ENCODE measurements at regions not wholly inside any gene's neighbourhood (a gene's known extent, or its start where the extent isn't known, plus 50 kb on each side); places are given as distances from the start of the nearest gene placed in this dataset.

- no peak for TF ChIP-seq CTCF (IDR thresholded peaks at IDR 0.05; ENCODE audit: low read depth, low read length)
- H3K4me3 ChIP-seq (replicated peaks in 1 of 2; ENCODE audit: low read depth in 2 of 2, low read length in 2 of 2): no peak overlapping the region
- DNase-seq (ENCODE audit: low read depth in 2 of 2): no peak
Observed at GRCh38 chr10:25114036-25114411, 60.8 kb upstream of the GPR158 start.

- TF ChIP-seq CTCF (IDR thresholded peaks at IDR 0.05; ENCODE audit: low read depth, low read length): no peak
Observed at GRCh38 chr10:25117757-25118156, 57.0 kb upstream of the GPR158 start.

GRCh38 chr10:25120188-25120587 is 54.6 kb upstream of the GPR158 start:
- TF ChIP-seq CTCF (IDR thresholded peaks at IDR 0.05; ENCODE audit: low read depth, low read length): no peak
- DNase-seq (ENCODE audit: low read depth in 2 of 2): no peak
- H3K4me3 ChIP-seq (replicated peaks in 1 of 2; ENCODE audit: low read depth in 2 of 2, low read length in 2 of 2): no peak overlapping the region

More at GRCh38 chr10:25117757-25118156, 57.0 kb upstream of the GPR158 start:
- peak in 1 of 2 donors; percentile 5 for DNase-seq (ENCODE audit: low read depth in 2 of 2)
- H3K4me3 ChIP-seq (replicated peaks in 1 of 2; ENCODE audit: low read depth in 2 of 2, low read length in 2 of 2): no peak overlapping the region
